B cell (primary cell): ENCODE measurements at regions not wholly inside any gene's neighbourhood (a gene's known extent, or its start where the extent isn't known, plus 50 kb on each side); places are given as distances from the start of the nearest gene placed in this dataset.

Experiments
- EZH2 ChIP-seq: IDR thresholded peaks from 2 replicates; pipeline ENCODE4 v1.6.1; 2012; ENCODE audit warnings: borderline replicate concordance, low read depth, mild to moderate bottlenecking, moderate library complexity, low read length; ENCODE audit not compliant: insufficient read depth, poor library complexity, severe bottlenecking
- TF ChIP-seq, protein P1 (sequence below): fragments of 200-600 bp; IDR thresholded peaks from one replicate; pipeline ENCODE4 v1.8.0; 2022; ENCODE audit warnings: antibody characterized with exemption, mild to moderate bottlenecking

DNA sequence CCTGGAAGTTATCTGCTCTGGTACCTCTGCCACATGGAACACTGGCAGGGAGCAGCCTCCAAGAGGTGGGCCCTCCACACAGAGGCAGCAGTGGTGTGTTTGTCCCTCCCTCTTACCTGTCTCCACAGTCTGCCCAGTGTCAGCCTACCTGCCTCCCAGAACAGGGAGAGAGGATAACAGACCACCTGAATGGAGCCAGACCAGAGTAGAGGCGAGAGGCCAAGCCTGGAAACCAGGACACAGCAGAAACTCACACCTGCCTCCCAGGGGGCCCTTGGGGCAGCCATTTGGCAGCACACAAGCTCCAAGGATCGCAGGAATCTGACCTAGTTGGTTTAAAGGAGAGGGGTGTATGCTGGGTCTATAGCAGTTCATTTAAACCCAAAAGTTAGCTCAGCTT is 100.2 kb upstream of the ZNF366 start:
- TF ChIP-seq, protein P1, sequence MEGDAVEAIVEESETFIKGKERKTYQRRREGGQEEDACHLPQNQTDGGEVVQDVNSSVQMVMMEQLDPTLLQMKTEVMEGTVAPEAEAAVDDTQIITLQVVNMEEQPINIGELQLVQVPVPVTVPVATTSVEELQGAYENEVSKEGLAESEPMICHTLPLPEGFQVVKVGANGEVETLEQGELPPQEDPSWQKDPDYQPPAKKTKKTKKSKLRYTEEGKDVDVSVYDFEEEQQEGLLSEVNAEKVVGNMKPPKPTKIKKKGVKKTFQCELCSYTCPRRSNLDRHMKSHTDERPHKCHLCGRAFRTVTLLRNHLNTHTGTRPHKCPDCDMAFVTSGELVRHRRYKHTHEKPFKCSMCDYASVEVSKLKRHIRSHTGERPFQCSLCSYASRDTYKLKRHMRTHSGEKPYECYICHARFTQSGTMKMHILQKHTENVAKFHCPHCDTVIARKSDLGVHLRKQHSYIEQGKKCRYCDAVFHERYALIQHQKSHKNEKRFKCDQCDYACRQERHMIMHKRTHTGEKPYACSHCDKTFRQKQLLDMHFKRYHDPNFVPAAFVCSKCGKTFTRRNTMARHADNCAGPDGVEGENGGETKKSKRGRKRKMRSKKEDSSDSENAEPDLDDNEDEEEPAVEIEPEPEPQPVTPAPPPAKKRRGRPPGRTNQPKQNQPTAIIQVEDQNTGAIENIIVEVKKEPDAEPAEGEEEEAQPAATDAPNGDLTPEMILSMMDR = no peak
- no peak for TF ChIP-seq EZH2
